Tibial nerve (tissue), 3 donors: ENCODE measurements at regions not wholly inside any gene's neighbourhood (a gene's known extent, or its start where the extent isn't known, plus 50 kb on each side); places are given as distances from the start of the nearest gene placed in this dataset.

Source experiments
- POLR2A ChIP-seq, 2 donors: fragments of 450-650 bp; IDR thresholded peaks; one replicate each; pipeline ENCODE4 v1.6.1; 2017; ENCODE audit warnings: antibody characterized with exemption in 2 of 2, mild to moderate bottlenecking in 2 of 2, moderate library complexity in 2 of 2
- TF ChIP-seq, protein P1 (sequence below), 5 experiments: fragments of 200-600 bp in 3 of 5; fragments of 450-650 bp in 2 of 5; sonication (generic) in 3 of 5; IDR thresholded peaks; one replicate each; pipeline ENCODE4 v1.5.1; 2016 to 2019; ENCODE audit warnings: antibody characterized with exemption in 5 of 5, mild to moderate bottlenecking in 3 of 5, moderate library complexity in 2 of 5

DNA sequence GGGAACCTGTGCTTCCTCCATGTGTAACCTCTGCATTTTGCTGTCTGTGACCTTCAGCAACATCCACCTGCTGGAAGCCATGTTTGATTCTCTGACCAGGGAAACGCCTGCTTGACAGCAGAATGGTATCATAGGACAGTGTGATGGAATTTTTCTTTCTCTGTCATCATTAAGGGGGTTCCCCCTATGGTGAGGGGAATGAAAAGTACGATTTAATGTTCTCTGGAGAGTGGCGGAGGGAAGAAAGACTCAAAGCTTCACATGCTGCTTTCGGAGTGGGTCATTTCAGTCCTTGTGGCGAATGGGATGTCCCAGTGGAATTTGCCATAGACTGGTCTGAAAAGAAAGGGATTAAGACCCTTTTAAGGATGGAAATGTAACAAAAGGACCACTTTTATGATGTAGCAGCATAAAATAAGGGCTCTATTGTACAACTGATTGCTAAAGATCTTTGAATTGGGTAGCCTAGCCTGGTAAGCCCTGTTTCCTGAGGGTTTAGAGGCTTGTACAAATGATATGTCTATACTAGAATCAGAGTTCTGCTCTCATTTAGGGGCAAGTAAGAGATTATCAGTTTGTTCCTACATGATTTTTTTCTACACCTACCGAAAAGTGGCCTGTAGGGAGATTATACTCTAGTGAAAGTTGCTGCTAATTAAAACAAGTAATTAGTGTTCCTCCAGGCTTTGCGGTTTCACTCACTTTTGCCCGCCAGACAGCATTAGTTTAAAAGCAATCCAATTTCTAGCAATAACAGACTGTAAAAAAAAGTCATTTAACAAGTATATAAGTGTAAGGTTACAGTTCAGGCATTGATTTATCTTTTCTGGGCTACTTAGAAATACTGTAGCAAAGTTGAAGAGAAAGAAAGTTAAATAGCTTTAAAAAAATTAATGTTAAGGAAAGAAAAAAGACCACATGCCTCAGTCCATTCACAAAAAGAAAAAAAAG lies 904.5 kb downstream of the NR2F1-AS1 start:
- TF ChIP-seq, protein P1, sequence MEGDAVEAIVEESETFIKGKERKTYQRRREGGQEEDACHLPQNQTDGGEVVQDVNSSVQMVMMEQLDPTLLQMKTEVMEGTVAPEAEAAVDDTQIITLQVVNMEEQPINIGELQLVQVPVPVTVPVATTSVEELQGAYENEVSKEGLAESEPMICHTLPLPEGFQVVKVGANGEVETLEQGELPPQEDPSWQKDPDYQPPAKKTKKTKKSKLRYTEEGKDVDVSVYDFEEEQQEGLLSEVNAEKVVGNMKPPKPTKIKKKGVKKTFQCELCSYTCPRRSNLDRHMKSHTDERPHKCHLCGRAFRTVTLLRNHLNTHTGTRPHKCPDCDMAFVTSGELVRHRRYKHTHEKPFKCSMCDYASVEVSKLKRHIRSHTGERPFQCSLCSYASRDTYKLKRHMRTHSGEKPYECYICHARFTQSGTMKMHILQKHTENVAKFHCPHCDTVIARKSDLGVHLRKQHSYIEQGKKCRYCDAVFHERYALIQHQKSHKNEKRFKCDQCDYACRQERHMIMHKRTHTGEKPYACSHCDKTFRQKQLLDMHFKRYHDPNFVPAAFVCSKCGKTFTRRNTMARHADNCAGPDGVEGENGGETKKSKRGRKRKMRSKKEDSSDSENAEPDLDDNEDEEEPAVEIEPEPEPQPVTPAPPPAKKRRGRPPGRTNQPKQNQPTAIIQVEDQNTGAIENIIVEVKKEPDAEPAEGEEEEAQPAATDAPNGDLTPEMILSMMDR (IDR thresholded peaks at IDR 0.05): no peak
- no peak for TF ChIP-seq POLR2A (IDR thresholded peaks at IDR 0.05)
